Heart left ventricle (tissue), 16 donors: ENCODE measurements at regions not wholly inside any gene's neighbourhood (a gene's known extent, or its start where the extent isn't known, plus 50 kb on each side); places are given as distances from the start of the nearest gene placed in this dataset.

Source experiments
- ATAC-seq, 4 donors: fragments of 200-7000 bp; cut with Tn5 transposase; one replicate each; pipeline ENCODE4 v1.9.1; 2020 to 2022; ENCODE audit warnings: moderate library complexity in 4 of 4, mild to moderate bottlenecking in 3 of 4, moderate number of reproducible peaks in 1 of 4
- DNase-seq, 5 donors: peaks; one replicate each; pipeline ENCODE4 v3.0.0-alpha.2; 2020
- H3K27ac ChIP-seq, 12 donors: fragments of 200-600 bp; sonication (generic) in 4 of 12; one replicate each; pipeline versions ENCODE4 v1.5.0 to v1.8.0; 2016 to 2022; ENCODE audit warnings: mild to moderate bottlenecking in 2 of 12
- H3K27me3 ChIP-seq, 9 donors: fragments of 200-600 bp; sonication (generic) in 2 of 9; one replicate each; pipeline versions ENCODE4 v1.5.1 to v1.8.0; 2016 to 2022; ENCODE audit warnings: mild to moderate bottlenecking in 3 of 9
- H3K36me3 ChIP-seq, 9 donors: fragments of 200-600 bp; sonication (generic) in 2 of 9; one replicate each; pipeline versions ENCODE4 v1.5.0 to v1.8.0; 2018 to 2022; ENCODE audit warnings: mild to moderate bottlenecking in 2 of 9
- H3K4me1 ChIP-seq, 12 donors: fragments of 200-600 bp; sonication (generic) in 4 of 12; one replicate each; pipeline versions ENCODE4 v1.5.0 to v1.8.0; 2016 to 2022; ENCODE audit warnings: mild to moderate bottlenecking in 3 of 12
- H3K4me3 ChIP-seq, 12 donors: fragments of 200-600 bp; sonication (generic) in 4 of 12; one replicate each; pipeline versions ENCODE4 v1.5.0 to v1.8.0; 2017 to 2022; ENCODE audit warnings: mild to moderate bottlenecking in 9 of 12, moderate library complexity in 4 of 12
- H3K9me3 ChIP-seq, 12 donors: fragments of 200-600 bp; sonication (generic) in 4 of 12; one replicate each; pipeline versions ENCODE4 v1.5.0 to v1.8.0; 2016 to 2022; ENCODE audit warnings: mild to moderate bottlenecking in 1 of 12
- CTCF ChIP-seq, 12 donors: fragments of 200-600 bp; sonication (generic) in 4 of 12; IDR thresholded peaks; one replicate each; pipeline versions ENCODE4 v1.5.0 to v1.8.0; 2018 to 2022; ENCODE audit warnings: antibody characterized with exemption in 12 of 12, mild to moderate bottlenecking in 5 of 12
- POLR2A ChIP-seq, 2 donors: fragments of 450-650 bp; IDR thresholded peaks; one replicate each; pipeline ENCODE4 v1.6.1; 2017; ENCODE audit warnings: antibody characterized with exemption in 2 of 2, mild to moderate bottlenecking in 2 of 2, moderate library complexity in 2 of 2
- WGBS, 4 donors: extraction: QIAGEN DNeasy Blood & Tissue Kit in 2 of 4; methylation state at CpG; one replicate each; pipeline versions ENCODE4 v1.1.5 to v1.1.7; 2013 to 2018; 5-methylcytosine and 5-hydroxymethylcytosine counted together
- intact Hi-C, 10 donors: fragments of 100-400 bp; cut with DNase I; formaldehyde crosslinking; loops; one replicate each; pipeline versions ENCODE4 v1.11.1 to v1.14.2; 2022
- donor health status: ischemic (EF 13 %, LVEDD 7.1; RV severe dilation, severe dysfunction).
- donor health status: healthy with polysubstance abuse.
- donor health status: DM: no; HTN: yes; CAD: no.
- donor health status: DM: no; HTN: no; CAD: no.
- donor health status: ischemic (EF 25% LVEDD 6.9; RV normal size, moderate dysfunction).
- donor health status: ischemic (EF 25% LVEDD 5.7; RV mildly dilated, moderate dysfunction).
- donor health status: healthy.
- donor health status: DM: yes; HTN: yes; CAD: no.
- donor health status: ischemic (EF 35%, LVEDD 5.7; RV mildly dilated, moderate dysfunction).
- donor health status: nonischemic (EF 11% LVEDD 7.7; RV severe dilation, severe dysfunction).
- donor health status: DM: yes; HTN: yes; CAD: no.
- donor health status: PGD.
- donor health status: ischemic (EF 29% LVEDD 5.4; RV normal size, mild dysfunction).
- donor health status: nonischemic (EF 23%, LVEDD 6.1; RV moderate dilation, normal function).

- TF ChIP-seq CTCF (IDR thresholded peaks at IDR 0.05), result no peak
- no peak for TF ChIP-seq POLR2A (IDR thresholded peaks at IDR 0.05)
- ATAC-seq, result no peak
- WGBS, 4 donors, result 82 to 89% (median 87%) methylated on average over 3 to 4 of the region's 4 CpGs
- no peak overlapping the region for H3K4me3 ChIP-seq
- no peak for DNase-seq
- intact Hi-C loops, result no loop called here
- no peaks in the 10 kb centered on the region for H3K36me3 ChIP-seq
- H3K4me1 ChIP-seq, result no peaks in the 10 kb centered on the region
- no peaks in the 10 kb centered on the region for H3K9me3 ChIP-seq
- no peaks in the 10 kb centered on the region for H3K27me3 ChIP-seq
- no peak overlapping the region for H3K27ac ChIP-seq
Measured at GRCh38 chr1:29883411-29883832, 647.1 kb downstream of the PTPRU start.

- Histone ChIP-seq H3K27me3 (no peaks in the 10 kb centered on the region), H3K4me1 (peaks cover 0 to 7% (median 0%) of the 10 kb centered on the region in 12 donors), H3K4me3 (no peak overlapping the region), H3K9me3 (peaks cover 0 to 8% (median 0%) of the 10 kb centered on the region in 12 donors), H3K27ac (no peak overlapping the region), H3K36me3 (no peaks in the 10 kb centered on the region)
- 70 to 97% (median 78%) methylated on average over 1 of the region's 1 CpG for WGBS, 4 donors
- no peak for ATAC-seq
- no peak for DNase-seq
- no peak for TF ChIP-seq POLR2A (IDR thresholded peaks at IDR 0.05)
- TF ChIP-seq CTCF (IDR thresholded peaks at IDR 0.05), result no peak
- intact Hi-C loops, result no loop called here
Measured at GRCh38 chr1:29880556-29880955, 644.2 kb downstream of the PTPRU start.

GRCh38 chr1:29879217-29879616, 642.9 kb downstream of the PTPRU start:
- H3K9me3 ChIP-seq, result peaks cover 0 to 10% (median 0%) of the 10 kb centered on the region in 12 donors
- no peaks in the 10 kb centered on the region for H3K27me3 ChIP-seq
- peaks cover 0 to 9% (median 0%) of the 10 kb centered on the region in 12 donors for H3K4me1 ChIP-seq
- WGBS, 4 donors, result 65 to 79% (median 78%) methylated on average over 5 to 8 of the region's 8 CpGs
- no peak overlapping the region for H3K4me3 ChIP-seq
- H3K36me3 ChIP-seq, result no peaks in the 10 kb centered on the region
- ATAC-seq, result no peak
- intact Hi-C loops, result no loop called here
- DNase-seq, result no peak
- TF ChIP-seq POLR2A (IDR thresholded peaks at IDR 0.05), result no peak
- no peak for TF ChIP-seq CTCF (IDR thresholded peaks at IDR 0.05)
- H3K27ac ChIP-seq, result no peak overlapping the region

- Histone ChIP-seq H3K4me1 (peaks cover 0 to 9% (median 0%) of the 10 kb centered on the region in 12 donors), H3K36me3 (no peaks in the 10 kb centered on the region), H3K27me3 (no peaks in the 10 kb centered on the region), H3K4me3 (no peak overlapping the region), H3K27ac (no peak overlapping the region), H3K9me3 (peaks cover 0 to 10% (median 0%) of the 10 kb centered on the region in 12 donors)
- no peak for TF ChIP-seq CTCF (IDR thresholded peaks at IDR 0.05)
- no peak for TF ChIP-seq POLR2A (IDR thresholded peaks at IDR 0.05)
- 93 to 99% (median 95%) methylated on average over 9 of the region's 9 CpGs for WGBS, 4 donors
- intact Hi-C loops, result no loop called here
- DNase-seq (no peak), ATAC-seq (no peak)
Measured at GRCh38 chr1:29878501-29878900, 642.2 kb downstream of the PTPRU start.
